A204.1 (cell line): ENCODE measurements at regions not wholly inside any gene's neighbourhood (a gene's known extent, or its start where the extent isn't known, plus 50 kb on each side); places are given as distances from the start of the nearest gene placed in this dataset.
"Not testable (repeated sequence)": the region's sequence is repeated elsewhere in the genome, so short reads cannot be mapped to it uniquely, and the experiment has no call there.

Experiments
- FAIRE-seq: peaks from 2 replicates; lab custom pipeline; 2012; peaks lifted over from hg19 to GRCh38; lab: Jason Lieb, UNC

DNA sequence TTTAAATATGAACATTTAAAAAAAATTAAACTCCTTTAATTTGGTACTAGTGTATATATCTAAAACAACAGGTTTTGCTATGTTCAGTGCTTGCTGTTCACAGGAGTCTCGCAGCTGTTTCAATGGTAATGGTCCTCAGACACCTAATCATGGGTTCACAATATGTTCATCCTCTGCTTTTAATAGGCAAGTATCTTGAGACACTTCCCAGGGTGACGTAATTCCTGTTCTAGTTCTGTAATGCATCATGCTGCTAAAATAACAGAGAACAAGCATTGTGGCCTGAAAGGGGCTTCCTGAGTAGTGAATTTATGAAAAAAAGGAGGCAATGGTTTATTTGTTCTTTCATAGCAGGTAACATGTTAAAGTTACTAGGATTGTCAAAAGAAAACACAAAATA is 625.2 kb upstream of the GBE1 start:
- no peak for FAIRE-seq

DNA sequence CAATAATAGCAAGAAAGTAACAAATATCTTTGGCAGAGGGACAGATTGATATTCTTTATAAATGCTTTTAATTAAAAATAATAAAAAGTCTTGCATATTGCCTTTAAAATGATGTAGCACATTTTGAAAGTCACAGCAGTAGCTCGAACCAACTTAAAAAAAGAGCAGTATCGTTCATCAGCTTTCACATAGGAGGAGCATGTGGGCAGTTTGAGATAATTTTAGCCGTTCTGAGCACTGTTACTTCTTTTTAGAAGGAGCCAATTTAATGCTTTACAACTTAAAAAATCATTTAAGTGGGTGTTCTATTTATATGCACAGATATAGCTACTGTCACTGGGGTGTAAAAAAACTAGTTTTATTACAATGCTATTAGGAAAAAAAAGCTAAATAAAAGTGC is 622.7 kb upstream of the GBE1 start:
- FAIRE-seq = no peak

GRCh38 chr3:82382831-82383230 is 621.4 kb upstream of the GBE1 start:
- no peak for FAIRE-seq

DNA sequence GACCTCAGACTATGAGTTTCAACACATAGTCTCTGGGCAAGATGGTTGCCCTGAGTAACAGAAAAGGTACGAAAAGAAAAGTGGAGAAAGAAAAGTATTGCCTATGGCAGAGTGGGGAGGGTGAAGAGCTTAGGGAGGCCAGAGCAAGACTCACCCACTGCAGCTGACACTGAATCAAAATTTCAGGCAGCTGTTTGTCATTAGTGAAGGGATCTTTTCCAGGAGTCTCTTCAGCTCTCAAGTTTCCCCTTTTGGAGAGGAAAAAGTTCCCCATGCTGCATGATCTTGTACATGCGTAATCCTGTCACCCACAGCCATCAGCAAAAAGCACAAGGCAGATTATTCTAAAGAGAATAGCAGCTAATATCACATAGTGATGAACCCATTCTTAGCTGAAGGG is 616.9 kb upstream of the GBE1 start:
- FAIRE-seq = no peak

DNA sequence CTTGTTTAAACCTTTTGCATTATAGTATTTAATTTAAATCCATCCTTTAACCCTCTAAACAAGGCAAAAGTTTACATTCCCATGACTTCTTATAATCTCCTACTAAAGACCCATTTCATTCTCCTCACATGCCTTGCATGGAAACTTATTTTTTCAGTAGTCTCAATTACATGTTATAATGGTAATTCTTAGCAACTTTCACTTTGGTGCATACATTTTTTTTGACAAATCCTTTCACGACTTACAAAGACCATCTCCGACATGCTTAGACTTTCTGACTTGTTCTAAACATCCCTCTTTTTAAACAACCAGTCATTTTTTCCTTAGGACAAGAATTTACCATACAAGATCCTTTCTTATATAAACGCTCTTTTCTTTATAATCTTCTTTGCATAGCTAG is 615.4 kb upstream of the GBE1 start:
- FAIRE-seq = no peak

DNA sequence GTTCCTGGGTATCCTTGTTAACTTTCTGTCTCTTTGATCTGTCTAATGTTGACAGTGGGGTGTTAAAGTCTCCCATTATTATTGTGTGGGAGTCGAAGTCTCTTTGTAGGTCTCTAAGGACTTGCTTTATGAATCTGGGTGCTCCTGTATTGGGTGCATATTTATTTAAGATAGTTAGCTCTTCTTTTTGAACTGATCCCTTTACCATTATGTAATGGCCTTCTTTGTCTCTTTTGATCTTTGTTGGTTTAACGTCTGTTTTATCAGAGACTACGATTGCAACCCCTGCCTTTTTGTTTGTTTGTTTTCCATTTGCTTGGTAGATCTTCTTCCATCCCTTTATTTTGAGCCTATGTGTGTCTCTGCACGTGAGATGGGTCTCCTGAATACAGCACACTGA is 612.4 kb upstream of the GBE1 start:
- FAIRE-seq = not testable (repeated sequence)

- FAIRE-seq = no peak
Observed at GRCh38 chr3:82364827-82365226, 603.4 kb upstream of the GBE1 start.

GRCh38 chr3:82363131-82363530 is 601.7 kb upstream of the GBE1 start:
- FAIRE-seq = no peak

GRCh38 chr3:82355228-82355627 is 593.8 kb upstream of the GBE1 start:
- FAIRE-seq = no peak

- FAIRE-seq = no peak
Observed at GRCh38 chr3:82354228-82354627, 592.8 kb upstream of the GBE1 start.

DNA sequence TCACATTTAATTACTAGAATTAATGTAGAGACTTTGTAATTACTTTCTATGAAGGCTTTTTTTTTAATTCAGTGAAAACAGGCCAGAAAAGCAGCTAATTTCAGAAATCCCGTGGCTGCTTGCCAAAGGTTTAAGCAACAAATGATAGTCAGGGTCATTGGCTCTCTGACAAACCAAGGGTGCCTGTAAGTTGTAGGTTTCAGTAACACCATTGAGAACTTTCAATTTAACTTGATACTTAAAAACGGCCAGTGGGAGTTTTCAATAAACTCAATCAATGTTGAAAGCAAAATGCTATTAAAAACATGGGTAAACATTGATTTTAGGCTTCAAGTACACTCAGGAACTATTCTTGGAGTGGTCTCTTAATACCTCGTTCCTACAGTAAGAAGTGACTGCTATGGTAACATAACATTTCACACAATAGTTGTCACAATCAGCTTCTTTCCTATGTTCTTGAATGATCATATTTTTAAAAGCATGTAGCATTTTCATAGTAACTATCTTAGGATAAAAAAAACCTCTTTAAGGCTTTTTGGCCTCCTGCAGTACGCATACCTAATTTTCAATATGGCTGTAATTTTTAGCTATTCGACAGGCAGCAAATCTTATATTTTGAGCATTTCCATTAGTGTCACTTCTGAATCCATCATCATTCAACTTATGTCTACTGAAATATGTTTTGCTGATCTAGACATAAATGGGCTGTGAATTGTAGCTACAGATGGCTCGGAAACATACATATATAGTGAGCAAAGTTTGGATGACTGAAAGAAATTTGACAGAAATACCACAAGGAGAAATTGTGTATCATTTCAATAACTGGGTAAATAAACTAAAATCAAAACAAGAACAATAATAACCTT is 592.1 kb upstream of the GBE1 start:
- FAIRE-seq = no peak

DNA sequence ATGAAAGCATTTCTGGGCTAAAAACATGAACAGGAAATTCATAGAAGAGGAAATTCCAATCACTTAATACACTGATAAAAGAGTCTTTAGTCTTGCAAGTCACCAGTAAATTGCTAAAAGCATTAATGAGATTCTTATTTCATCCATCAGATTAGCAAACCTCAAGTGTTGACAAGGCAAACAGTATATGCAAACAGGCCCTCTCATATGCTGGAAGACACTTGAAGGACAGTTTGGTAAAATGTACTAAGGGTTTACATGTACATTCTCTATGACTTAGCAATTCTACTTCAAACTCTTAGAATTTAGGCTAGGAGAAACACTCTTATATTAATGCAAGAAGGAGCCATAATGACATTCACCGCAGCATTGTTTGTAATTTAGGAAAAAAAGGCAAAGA is 586.1 kb upstream of the GBE1 start:
- FAIRE-seq = no peak

DNA sequence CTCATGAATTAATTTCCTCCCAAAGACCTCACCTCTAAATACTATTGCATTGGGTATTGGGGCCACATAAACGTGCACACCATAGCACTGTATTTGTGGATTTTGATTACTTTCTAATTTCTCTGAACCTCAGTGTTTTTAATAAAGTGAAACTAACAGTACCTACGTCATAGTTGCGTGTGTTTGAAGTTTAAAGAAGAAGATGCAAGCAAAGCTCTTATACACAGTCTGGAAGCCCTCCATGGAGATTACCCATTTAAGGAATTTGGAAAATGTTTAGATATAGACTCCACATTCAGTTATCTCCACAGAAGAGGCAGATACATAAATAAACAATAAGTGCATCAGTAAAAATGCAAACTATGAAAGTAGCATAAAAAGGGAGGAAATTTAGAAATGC is 581.1 kb upstream of the GBE1 start:
- no peak for FAIRE-seq

GRCh38 chr3:82329300-82329699 is 567.9 kb upstream of the GBE1 start:
- peak; percentile 94 for FAIRE-seq

DNA sequence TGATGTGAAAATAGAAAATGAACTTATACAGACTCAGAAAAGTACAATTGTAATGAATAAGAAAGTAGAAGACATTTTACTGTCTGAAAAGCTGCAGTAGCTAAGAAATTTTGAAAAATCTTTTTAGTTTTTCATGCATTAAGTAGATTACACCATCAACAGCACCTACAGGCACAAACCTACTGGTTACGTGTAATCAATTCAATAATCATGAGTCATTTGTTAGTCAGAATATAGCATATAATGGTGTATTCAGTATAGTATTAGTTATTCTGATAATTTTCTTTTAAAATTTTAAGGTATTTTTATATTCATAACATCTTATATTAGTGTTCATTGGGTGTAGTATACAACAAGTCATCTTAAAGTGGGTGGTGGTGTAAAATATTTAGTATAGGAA is 550.5 kb upstream of the GBE1 start:
- FAIRE-seq = no peak

DNA sequence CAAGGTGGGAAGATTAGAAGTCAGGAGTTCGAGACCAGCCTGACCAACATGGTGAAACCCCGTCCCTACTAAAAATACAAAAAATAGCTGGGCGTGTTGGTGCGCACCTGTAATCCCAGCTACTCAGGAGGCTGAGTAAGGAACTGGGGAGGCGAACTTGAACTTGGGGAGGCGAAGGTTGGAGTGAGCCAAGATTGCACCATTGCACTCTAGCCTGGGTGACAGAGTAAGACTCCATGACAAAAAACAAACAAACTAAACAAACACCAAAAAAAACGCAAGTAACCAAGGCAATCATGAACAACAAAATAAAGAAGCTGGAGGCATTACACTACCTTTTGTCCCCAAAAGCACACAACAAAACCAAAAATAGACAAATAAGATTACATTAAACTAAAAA is 547.3 kb upstream of the GBE1 start:
- FAIRE-seq = no peak

- FAIRE-seq = no peak
Observed at GRCh38 chr3:82306189-82306588, 544.7 kb upstream of the GBE1 start.

DNA sequence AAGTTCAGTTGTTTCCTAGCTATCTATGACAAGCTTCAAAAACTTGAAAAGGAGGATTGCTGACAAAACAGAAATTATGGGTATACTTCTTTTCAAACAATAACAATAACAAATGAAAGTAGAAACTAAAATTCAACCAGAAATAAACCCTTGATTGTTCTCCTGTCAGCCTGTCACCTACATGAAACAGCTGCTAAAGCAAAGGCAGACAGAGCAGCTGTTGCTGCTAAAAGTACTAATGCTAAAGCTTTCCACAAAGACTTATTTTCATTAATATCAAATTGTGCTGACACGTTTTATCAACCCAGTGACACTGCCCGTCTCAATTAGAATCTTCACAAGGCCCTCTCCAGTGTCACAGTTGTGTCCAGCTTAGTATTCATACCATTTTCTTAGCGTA is 533.2 kb upstream of the GBE1 start:
- FAIRE-seq = no peak

GRCh38 chr3:82293867-82294266 is 532.4 kb upstream of the GBE1 start:
- no peak for FAIRE-seq

DNA sequence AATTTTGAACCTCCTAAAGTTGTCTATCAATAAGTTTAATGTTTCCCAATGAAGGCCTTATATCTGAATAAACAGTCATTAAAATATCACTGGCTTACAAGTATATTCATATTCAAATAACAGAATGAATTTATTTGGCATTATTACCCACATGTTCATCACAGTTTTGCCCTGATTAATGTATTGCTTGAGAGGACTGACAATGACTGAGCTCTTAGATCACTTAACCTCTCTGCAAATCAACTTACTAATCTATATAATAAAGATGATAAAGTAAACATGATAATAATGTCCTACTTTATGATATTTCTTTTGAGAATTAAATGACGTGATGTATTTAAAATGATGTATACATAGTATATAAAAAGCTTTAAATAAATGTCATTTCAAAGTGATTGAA is 532.0 kb upstream of the GBE1 start:
- FAIRE-seq = peak; percentile 3

DNA sequence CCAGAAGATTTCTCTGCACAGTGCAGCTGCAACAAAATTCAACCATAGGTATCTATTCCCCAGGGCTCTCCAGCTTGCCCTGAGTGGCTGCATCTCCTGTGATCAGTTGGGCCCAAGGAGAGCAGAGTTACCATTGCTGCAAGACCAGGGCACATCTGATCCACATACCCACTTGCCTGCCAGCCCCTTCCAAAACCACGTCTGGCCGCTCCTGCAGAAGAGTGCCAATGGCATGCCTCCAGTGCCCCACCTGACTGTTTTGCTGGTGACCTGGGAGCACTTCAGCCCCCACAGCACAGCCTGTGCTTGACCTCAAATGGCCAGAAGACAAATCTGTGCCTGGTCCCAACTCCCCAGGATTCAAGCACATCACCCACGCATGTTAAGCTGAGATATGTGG is 526.1 kb upstream of the GBE1 start:
- FAIRE-seq = no peak

GRCh38 chr3:82281205-82281604 is 519.8 kb upstream of the GBE1 start:
- FAIRE-seq = no peak

DNA sequence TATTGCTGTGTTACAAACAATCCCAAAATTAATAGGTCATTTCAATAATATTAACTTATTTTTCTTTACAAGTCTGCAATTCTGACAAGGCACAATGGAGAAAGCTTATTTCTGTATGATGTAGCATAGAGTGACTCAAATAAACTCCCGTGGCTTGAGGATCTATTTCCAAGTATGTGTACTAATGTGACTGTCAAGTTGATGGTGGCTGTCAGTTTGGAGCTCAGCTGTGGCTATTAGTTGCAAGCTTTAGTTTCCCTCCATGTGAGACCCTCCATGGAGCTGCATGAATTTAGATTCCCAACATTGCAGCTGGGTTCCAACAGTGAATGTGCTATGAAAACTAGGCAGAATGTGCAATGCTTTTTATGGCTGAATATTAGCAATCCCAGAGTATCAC is 515.5 kb upstream of the GBE1 start:
- FAIRE-seq = no peak

GRCh38 chr3:82274897-82275296 is 513.5 kb upstream of the GBE1 start:
- FAIRE-seq = no peak

DNA sequence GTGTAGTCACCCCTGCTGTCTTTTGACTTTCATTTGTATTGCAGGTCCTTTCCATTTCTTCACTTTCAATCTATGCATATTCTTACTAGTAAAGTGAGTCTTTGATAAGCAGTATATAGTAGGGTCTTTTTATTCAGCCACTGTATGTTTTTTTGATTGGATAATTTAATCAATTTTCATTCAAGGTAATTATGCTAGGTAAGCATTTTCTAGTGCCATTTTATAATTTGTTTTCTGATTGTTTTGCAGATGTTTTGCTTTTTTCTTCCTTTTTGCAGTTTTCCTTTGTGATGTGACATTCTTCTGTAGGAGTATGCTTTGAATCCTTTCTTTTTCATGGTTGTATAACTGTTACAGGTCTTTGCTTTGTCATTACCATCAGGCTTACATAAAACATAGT is 504.3 kb upstream of the GBE1 start:
- no peak for FAIRE-seq
